T-helper 9 cell (primary cell): ENCODE measurements at regions not wholly inside any gene's neighbourhood (a gene's known extent, or its start where the extent isn't known, plus 50 kb on each side); places are given as distances from the start of the nearest gene placed in this dataset.
A peak's percentile ranks its signal among the peaks of the same experiment; 100 is the strongest.
"Not testable (repeated sequence)": the region's sequence is repeated elsewhere in the genome, so short reads cannot be mapped to it uniquely, and the experiment has no call there.

Experiments used
- DNase-seq: peaks from one replicate; pipeline ENCODE4 v3.0.0-alpha.2; 2020

GRCh38 chr21:5066682-5067251 is 5454.6 kb upstream of the TPTE start:
- not testable (repeated sequence) for DNase-seq

- DNase-seq, result not testable (repeated sequence)
These were observed 5453.9 kb upstream of the TPTE start for GRCh38 chr21:5067326-5068048.

- DNase-seq, result not testable (repeated sequence)
These were observed 5452.7 kb upstream of the TPTE start for GRCh38 chr21:5068649-5069048.

- not testable (repeated sequence) for DNase-seq
These were observed 5450.2 kb upstream of the TPTE start for GRCh38 chr21:5071180-5071579.

GRCh38 chr21:5076854-5077253 is 5444.5 kb upstream of the TPTE start:
- DNase-seq, result not testable (repeated sequence)

GRCh38 chr21:5079361-5079760 is 5442.0 kb upstream of the TPTE start:
- not testable (repeated sequence) for DNase-seq

- not testable (repeated sequence) for DNase-seq
These were observed 5441.4 kb upstream of the TPTE start for GRCh38 chr21:5080015-5080414.

- DNase-seq, result not testable (repeated sequence)
These were observed 5437.1 kb upstream of the TPTE start for GRCh38 chr21:5084246-5084645.

GRCh38 chr21:5085456-5085855 is 5435.9 kb upstream of the TPTE start:
- DNase-seq, result not testable (repeated sequence)

- DNase-seq, result not testable (repeated sequence)
These were observed 5435.0 kb upstream of the TPTE start for GRCh38 chr21:5086416-5086815.

- DNase-seq, result not testable (repeated sequence)
These were observed 5432.6 kb upstream of the TPTE start for GRCh38 chr21:5088820-5089219.

- not testable (repeated sequence) for DNase-seq
These were observed 5431.8 kb upstream of the TPTE start for GRCh38 chr21:5089399-5090089.

GRCh38 chr21:5090132-5091079 is 5431.0 kb upstream of the TPTE start:
- DNase-seq, result not testable (repeated sequence)

GRCh38 chr21:5091274-5091673 is 5430.1 kb upstream of the TPTE start:
- not testable (repeated sequence) for DNase-seq

GRCh38 chr21:5095628-5096027 is 5425.8 kb upstream of the TPTE start:
- DNase-seq, result not testable (repeated sequence)

GRCh38 chr21:5098010-5098743 is 5423.2 kb upstream of the TPTE start:
- DNase-seq, result not testable (repeated sequence)

- not testable (repeated sequence) for DNase-seq
These were observed 5420.7 kb upstream of the TPTE start for GRCh38 chr21:5100604-5101174.

GRCh38 chr21:5101749-5102148 is 5419.6 kb upstream of the TPTE start:
- DNase-seq, result peak; percentile 66

- not testable (repeated sequence) for DNase-seq
These were observed 5417.4 kb upstream of the TPTE start for GRCh38 chr21:5103880-5104561.

GRCh38 chr21:5104562-5104928 is 5416.8 kb upstream of the TPTE start:
- DNase-seq, result not testable (repeated sequence)
